Endodermal cell (in vitro differentiated cells): ENCODE measurements at regions not wholly inside any gene's neighbourhood (a gene's known extent, or its start where the extent isn't known, plus 50 kb on each side); places are given as distances from the start of the nearest gene placed in this dataset.

ENCODE experiments used
- DNase-seq: peaks from one replicate; pipeline ENCODE4 v3.0.0-alpha.2; 2017
- H3K27ac ChIP-seq: 2 replicates; pipeline ENCODE4 v1.5.1; 2013; ENCODE audit warnings: mild to moderate bottlenecking, low read depth, low read length, moderate library complexity
- H3K27me3 ChIP-seq: 2 replicates; pipeline ENCODE4 v1.6.1; 2013; ENCODE audit warnings: mild to moderate bottlenecking, low read length, moderate library complexity; ENCODE audit not compliant: insufficient read depth, control insufficient read depth, poor library complexity, severe bottlenecking
- H3K36me3 ChIP-seq: 2 replicates; pipeline ENCODE4 v1.7.0; 2013; ENCODE audit warnings: mild to moderate bottlenecking, low read length, moderate library complexity; ENCODE audit not compliant: control insufficient read depth, insufficient read depth
- H3K4me1 ChIP-seq: one replicate; pipeline ENCODE4 v1.7.0; 2013; ENCODE audit warnings: low read length; ENCODE audit not compliant: control insufficient read depth, insufficient read depth
- H3K4me3 ChIP-seq: 2 replicates; pipeline ENCODE4 v1.5.1; 2013; ENCODE audit warnings: mild to moderate bottlenecking, low read length, moderate library complexity
- H3K9ac ChIP-seq: 2 replicates; pipeline ENCODE4 v1.6.1; 2013; ENCODE audit warnings: mild to moderate bottlenecking, low read length, moderate library complexity; ENCODE audit not compliant: poor library complexity, severe bottlenecking; ENCODE audit errors: extremely low read depth
- H3K9me3 ChIP-seq: 2 replicates; pipeline ENCODE4 v1.6.1; 2013; ENCODE audit warnings: mild to moderate bottlenecking, low read length, moderate library complexity; ENCODE audit not compliant: control insufficient read depth
- H3K27ac Mint-ChIP-seq: 2 replicates; pipeline ENCODE4 v1.8.0; 2020; ENCODE audit warnings: mixed read lengths
- H3K27me3 Mint-ChIP-seq: 2 replicates; pipeline ENCODE4 v1.8.0; 2021; ENCODE audit warnings: mild to moderate bottlenecking, mixed read lengths; ENCODE audit not compliant: insufficient read depth
- H3K36me3 Mint-ChIP-seq: 2 replicates; pipeline ENCODE4 v1.8.0; 2020; ENCODE audit warnings: low read depth, mixed read lengths
- H3K4me1 Mint-ChIP-seq: 2 replicates; pipeline ENCODE4 v1.8.0; 2020; ENCODE audit warnings: mixed read lengths
- H3K4me3 Mint-ChIP-seq: 2 replicates; pipeline ENCODE4 v1.8.0; 2020; ENCODE audit warnings: mild to moderate bottlenecking, moderate library complexity, mixed read lengths
- H3K9me3 Mint-ChIP-seq: 2 replicates; pipeline ENCODE4 v1.8.0; 2020; ENCODE audit warnings: mild to moderate bottlenecking, mixed read lengths
- WGBS, 2 experiments: methylation state at CpG; one replicate each; pipeline versions ENCODE4 v1.1.5 to v1.1.7; 2013; ENCODE audit warnings: missing lambda C conversion rate in 2 of 2, mixed read lengths in 1 of 2; ENCODE audit not compliant: insufficient coverage in 1 of 2, insufficient read length in 1 of 2; 5-methylcytosine and 5-hydroxymethylcytosine counted together
- TF ChIP-seq, protein P1 (sequence below): fragments of 200-600 bp; sonication (generic); conservative IDR thresholded peaks from 2 replicates; pipeline ENCODE4 v1.5.0; 2021; ENCODE audit warnings: antibody characterized with exemption, mild to moderate bottlenecking

DNA sequence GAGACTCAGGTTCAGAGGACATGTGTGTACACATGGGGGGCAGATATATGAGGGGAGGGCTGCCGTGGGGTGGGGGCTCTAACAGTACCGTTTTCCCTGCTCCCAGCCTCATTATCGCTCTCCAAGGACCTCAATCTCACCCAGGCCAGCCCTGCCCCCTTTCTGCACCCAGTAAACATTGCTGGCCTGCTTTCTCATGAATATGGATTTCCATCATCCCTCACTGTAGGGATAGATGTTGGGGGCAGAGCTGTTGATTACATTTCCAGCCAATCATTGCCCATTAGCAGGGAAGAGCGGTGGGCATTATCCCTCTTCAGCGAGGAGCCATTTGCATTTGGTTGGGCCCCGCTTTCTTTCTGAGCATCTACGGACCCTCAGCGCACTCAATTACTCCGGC, 273.8 kb downstream of the RPS6KC1 start:
- no peaks in the 10 kb centered on the region for H3K36me3 ChIP-seq
- no peak for DNase-seq
- H3K27me3 ChIP-seq: no peaks in the 10 kb centered on the region
- H3K4me1 Mint-ChIP-seq: peaks cover 37% of the 10 kb centered on the region
- H3K27ac ChIP-seq: no peak overlapping the region
- H3K9me3 Mint-ChIP-seq: no peaks in the 10 kb centered on the region
- no peak overlapping the region for H3K9ac ChIP-seq
- H3K4me1 ChIP-seq: peaks cover 14% of the 10 kb centered on the region
- H3K36me3 Mint-ChIP-seq: no peaks in the 10 kb centered on the region
- peaks cover under 1% of the 10 kb centered on the region for H3K9me3 ChIP-seq
- peaks cover 4% of the 10 kb centered on the region for H3K27me3 Mint-ChIP-seq
- TF ChIP-seq, protein P1, sequence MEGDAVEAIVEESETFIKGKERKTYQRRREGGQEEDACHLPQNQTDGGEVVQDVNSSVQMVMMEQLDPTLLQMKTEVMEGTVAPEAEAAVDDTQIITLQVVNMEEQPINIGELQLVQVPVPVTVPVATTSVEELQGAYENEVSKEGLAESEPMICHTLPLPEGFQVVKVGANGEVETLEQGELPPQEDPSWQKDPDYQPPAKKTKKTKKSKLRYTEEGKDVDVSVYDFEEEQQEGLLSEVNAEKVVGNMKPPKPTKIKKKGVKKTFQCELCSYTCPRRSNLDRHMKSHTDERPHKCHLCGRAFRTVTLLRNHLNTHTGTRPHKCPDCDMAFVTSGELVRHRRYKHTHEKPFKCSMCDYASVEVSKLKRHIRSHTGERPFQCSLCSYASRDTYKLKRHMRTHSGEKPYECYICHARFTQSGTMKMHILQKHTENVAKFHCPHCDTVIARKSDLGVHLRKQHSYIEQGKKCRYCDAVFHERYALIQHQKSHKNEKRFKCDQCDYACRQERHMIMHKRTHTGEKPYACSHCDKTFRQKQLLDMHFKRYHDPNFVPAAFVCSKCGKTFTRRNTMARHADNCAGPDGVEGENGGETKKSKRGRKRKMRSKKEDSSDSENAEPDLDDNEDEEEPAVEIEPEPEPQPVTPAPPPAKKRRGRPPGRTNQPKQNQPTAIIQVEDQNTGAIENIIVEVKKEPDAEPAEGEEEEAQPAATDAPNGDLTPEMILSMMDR: no peak
- WGBS, 2 experiments: 94 to 100% methylated on average over 4 to 9 of the region's 9 CpGs
- H3K27ac Mint-ChIP-seq: no peak overlapping the region
- no peak overlapping the region for H3K4me3 Mint-ChIP-seq
- H3K4me3 ChIP-seq: no peak overlapping the region

DNA sequence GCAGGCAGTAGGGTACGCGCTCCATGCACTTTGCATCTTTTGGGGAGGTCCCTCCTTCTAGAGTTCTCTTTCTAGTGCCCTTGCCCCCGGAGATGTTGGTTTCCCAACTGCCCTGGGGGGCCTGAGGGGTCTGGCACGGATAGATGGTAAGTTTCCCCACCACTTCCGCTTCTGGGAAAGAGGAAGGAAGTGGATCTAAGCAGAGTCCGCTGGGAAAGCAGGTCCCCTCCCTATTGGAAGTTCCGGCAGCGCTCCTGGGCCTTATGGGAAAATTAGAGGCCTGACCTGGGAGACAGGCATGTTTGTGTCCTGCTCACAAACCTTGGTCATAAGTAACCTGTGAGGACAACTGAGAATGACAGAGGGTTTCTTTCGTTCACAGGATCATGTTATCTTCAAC, 274.4 kb downstream of the RPS6KC1 start:
- Mint-ChIP-seq H3K4me1 (peaks cover 31% of the 10 kb centered on the region), H3K27ac (no peak overlapping the region), H3K36me3 (no peaks in the 10 kb centered on the region), H3K27me3 (peaks cover 4% of the 10 kb centered on the region), H3K9me3 (no peaks in the 10 kb centered on the region), H3K4me3 (no peak overlapping the region)
- Histone ChIP-seq H3K27me3 (no peaks in the 10 kb centered on the region), H3K4me1 (peaks cover 10% of the 10 kb centered on the region), H3K4me3 (no peak overlapping the region), H3K9ac (no peak overlapping the region), H3K27ac (no peak overlapping the region), H3K36me3 (no peaks in the 10 kb centered on the region), H3K9me3 (no peaks in the 10 kb centered on the region)
- TF ChIP-seq, protein P1: no peak
- 92 to 98% methylated on average over 8 to 9 of the region's 9 CpGs for WGBS, 2 experiments
- DNase-seq: no peak

DNA sequence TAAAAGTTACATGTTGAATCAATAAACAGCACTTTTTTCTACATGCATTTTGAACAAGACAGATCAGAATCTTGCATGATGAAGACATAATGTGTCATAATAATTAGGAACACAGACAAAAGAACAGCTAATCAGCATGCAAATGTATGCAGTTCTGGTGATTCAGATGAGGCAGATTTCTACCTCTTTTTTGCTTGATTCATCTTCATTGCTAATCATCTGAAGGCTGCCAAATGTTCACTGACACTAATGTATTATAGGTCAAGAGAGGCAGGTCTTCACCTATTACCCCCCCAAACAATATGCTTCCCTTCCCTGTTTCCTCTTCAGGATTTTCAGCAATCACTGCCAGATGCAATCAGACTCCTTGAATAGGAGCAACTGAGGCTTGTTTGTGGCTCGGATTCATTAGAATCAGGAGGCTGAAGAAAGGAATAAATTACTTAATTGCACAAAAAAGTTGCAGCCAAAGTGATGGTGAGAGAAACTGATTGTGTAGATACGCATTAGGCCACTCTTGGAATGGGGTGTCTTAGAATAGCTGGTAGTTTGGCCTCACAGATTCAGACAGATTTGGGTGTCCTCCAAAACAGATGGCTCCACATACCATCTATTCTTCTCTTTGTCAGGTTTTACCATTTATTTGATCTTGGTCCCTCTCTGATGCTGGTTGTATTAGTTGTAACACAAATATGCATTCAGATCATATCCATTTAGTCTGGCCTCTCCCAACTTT, 275.4 kb downstream of the RPS6KC1 start:
- H3K4me1 Mint-ChIP-seq: peaks cover 26% of the 10 kb centered on the region
- WGBS, 2 experiments: 96% methylated on average over 2 of the region's 2 CpGs; no CpG with 5 or more reads in 1 of the 2 experiments
- H3K9me3 ChIP-seq: no peaks in the 10 kb centered on the region
- no peak overlapping the region for H3K27ac ChIP-seq
- no peak overlapping the region for H3K9ac ChIP-seq
- H3K36me3 Mint-ChIP-seq: no peaks in the 10 kb centered on the region
- peaks cover 8% of the 10 kb centered on the region for H3K4me1 ChIP-seq
- H3K27me3 Mint-ChIP-seq: peaks cover 4% of the 10 kb centered on the region
- TF ChIP-seq, protein P1: no peak
- H3K36me3 ChIP-seq: no peaks in the 10 kb centered on the region
- no peak overlapping the region for H3K4me3 Mint-ChIP-seq
- no peak for DNase-seq
- H3K27me3 ChIP-seq: no peaks in the 10 kb centered on the region
- H3K9me3 Mint-ChIP-seq: no peaks in the 10 kb centered on the region
- no peak overlapping the region for H3K27ac Mint-ChIP-seq
- H3K4me3 ChIP-seq: no peak overlapping the region
